Lung (tissue), 11 donors: ENCODE measurements at regions not wholly inside any gene's neighbourhood (a gene's known extent, or its start where the extent isn't known, plus 50 kb on each side); places are given as distances from the start of the nearest gene placed in this dataset.

Experiments used
- ATAC-seq: fragments of 200-7000 bp; cut with Tn5 transposase; one replicate; pipeline ENCODE4 v1.9.1; 2020; ENCODE audit warnings: moderate number of reproducible peaks; ENCODE audit not compliant: insufficient read depth, low FRiP score
- DNase-seq, 3 donors: peaks; one replicate each; pipeline ENCODE4 v3.0.0-alpha.2; 2013 to 2017
- H3K27ac ChIP-seq, 2 donors: one replicate each; pipeline ENCODE4 v1.5.1; 2013; ENCODE audit warnings: mild to moderate bottlenecking in 2 of 2, moderate library complexity in 2 of 2, control low read depth in 1 of 2, inconsistent platforms in 1 of 2, low read depth in 1 of 2, low read length in 1 of 2
- H3K27me3 ChIP-seq, 3 donors: one replicate each; pipeline ENCODE4 v1.5.1; 2013; ENCODE audit warnings: low read length in 2 of 3; ENCODE audit not compliant: control insufficient read depth in 3 of 3, insufficient read depth in 3 of 3
- H3K36me3 ChIP-seq, 4 donors: one replicate each; pipeline ENCODE4 v1.5.1; 2013; ENCODE audit warnings: low read length in 4 of 4, mild to moderate bottlenecking in 1 of 4, moderate library complexity in 1 of 4; ENCODE audit not compliant: control insufficient read depth in 4 of 4, insufficient read depth in 4 of 4
- H3K4me1 ChIP-seq, 5 donors: one replicate each; pipeline ENCODE4 v1.5.1; 2013; ENCODE audit warnings: low read length in 5 of 5, mild to moderate bottlenecking in 2 of 5, moderate library complexity in 1 of 5; ENCODE audit not compliant: control insufficient read depth in 5 of 5, insufficient read depth in 5 of 5
- H3K4me3 ChIP-seq: one replicate; pipeline ENCODE4 v1.5.1; 2013; ENCODE audit warnings: mild to moderate bottlenecking, control low read depth, moderate library complexity
- H3K9ac ChIP-seq, 2 donors: one replicate each; pipeline ENCODE4 v1.5.1; 2013; ENCODE audit warnings: low read length in 2 of 2, control low read depth in 1 of 2; ENCODE audit not compliant: insufficient read depth in 1 of 2
- H3K9me3 ChIP-seq, 4 donors: one replicate each; pipeline ENCODE4 v1.5.1; 2013; ENCODE audit warnings: low read length in 3 of 4, mild to moderate bottlenecking in 1 of 4, moderate library complexity in 1 of 4; ENCODE audit not compliant: control insufficient read depth in 4 of 4, insufficient read depth in 3 of 4
- CTCF ChIP-seq: IDR thresholded peaks from 2 replicates; pipeline ENCODE4 v1.5.1; 2012; ENCODE audit warnings: mild to moderate bottlenecking; ENCODE audit errors: control extremely low read depth, extremely low read depth
- WGBS, 2 donors: extraction: QIAGEN DNeasy Blood & Tissue Kit; methylation state at CpG; one replicate each; pipeline ENCODE4 v1.1.7; 2013; 5-methylcytosine and 5-hydroxymethylcytosine counted together
- donor health status: control.
- donor health status: control.
- donor health status: Bipolar disorder and iron deficiency.
- donor health status: healthy.
- donor health status: DM: yes; HTN: yes; CAD: no.

- H3K27ac ChIP-seq, result no peak overlapping the region
- no peak for TF ChIP-seq CTCF
- H3K4me1 ChIP-seq, result no peaks in the 10 kb centered on the region
- no peaks in the 10 kb centered on the region for H3K9me3 ChIP-seq
- H3K27me3 ChIP-seq, result no peaks in the 10 kb centered on the region
- 53 to 64% methylated on average over 8 of the region's 8 CpGs for WGBS, 2 donors
- peak in 1 of 3 donors; percentile 2 for DNase-seq
- ATAC-seq, result no peak
- H3K4me3 ChIP-seq, result no peak overlapping the region
- H3K36me3 ChIP-seq, result no peaks in the 10 kb centered on the region
- H3K9ac ChIP-seq, result no peak overlapping the region
These were observed 144.2 kb upstream of the RNF32 start for GRCh38 chr7:156496363-156496769.

- DNase-seq, result no peak
- Histone ChIP-seq H3K4me1 (no peaks in the 10 kb centered on the region), H3K27ac (no peak overlapping the region), H3K9me3 (no peaks in the 10 kb centered on the region), H3K4me3 (no peak overlapping the region), H3K27me3 (no peaks in the 10 kb centered on the region), H3K9ac (no peak overlapping the region), H3K36me3 (no peaks in the 10 kb centered on the region)
- no peak for ATAC-seq
- 94 to 97% methylated on average over 5 of the region's 5 CpGs for WGBS, 2 donors
- no peak for TF ChIP-seq CTCF
These were observed 145.6 kb upstream of the RNF32 start for GRCh38 chr7:156494960-156495359.

GRCh38 chr7:156493942-156494341 is 146.6 kb upstream of the RNF32 start:
- no peaks in the 10 kb centered on the region for H3K4me1 ChIP-seq
- no peaks in the 10 kb centered on the region for H3K36me3 ChIP-seq
- ATAC-seq (no peak), DNase-seq (no peak)
- H3K27ac ChIP-seq, result no peak overlapping the region
- no peaks in the 10 kb centered on the region for H3K9me3 ChIP-seq
- no peak overlapping the region for H3K9ac ChIP-seq
- no peak for TF ChIP-seq CTCF
- 84 to 89% methylated on average over 7 of the region's 7 CpGs for WGBS, 2 donors
- no peaks in the 10 kb centered on the region for H3K27me3 ChIP-seq
- H3K4me3 ChIP-seq, result no peak overlapping the region

- no peak for ATAC-seq
These were observed 148.4 kb upstream of the RNF32 start for GRCh38 chr7:156492170-156492569.

More at GRCh38 chr7:156492170-156492569, 148.4 kb upstream of the RNF32 start:
- Histone ChIP-seq H3K27me3 (no peaks in the 10 kb centered on the region), H3K27ac (no peak overlapping the region), H3K4me3 (no peak overlapping the region), H3K9me3 (no peaks in the 10 kb centered on the region), H3K9ac (no peak overlapping the region), H3K4me1 (no peaks in the 10 kb centered on the region), H3K36me3 (no peaks in the 10 kb centered on the region)
- TF ChIP-seq CTCF, result no peak
- 82 to 95% methylated on average over 9 of the region's 9 CpGs for WGBS, 2 donors
- DNase-seq, result no peak
